ENCODE measurements at regions not wholly inside any gene's neighbourhood (a gene's known extent, or its start where the extent isn't known, plus 50 kb on each side); places are given as distances from the start of the nearest gene placed in this dataset.

DNA sequence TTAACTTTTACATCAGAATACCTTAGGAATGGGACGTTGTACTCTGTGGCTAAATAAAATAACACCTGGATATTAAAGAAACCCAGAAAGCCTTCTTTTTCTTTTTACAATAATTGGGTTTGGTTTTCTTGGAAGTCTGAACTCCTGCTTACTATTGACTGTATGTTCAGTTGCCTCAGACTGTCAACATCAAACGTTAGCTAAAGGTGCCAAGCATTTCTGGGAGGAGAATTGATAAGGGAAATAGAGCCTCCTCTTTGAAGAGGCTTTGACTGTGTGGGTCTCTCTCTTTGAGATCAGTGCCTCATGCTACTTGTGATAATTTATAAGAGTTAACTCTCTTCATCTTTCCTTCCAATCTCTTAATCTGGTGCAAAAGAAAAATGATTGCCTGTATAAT lies 224.7 kb upstream of the BMPER start:
- H3K4me3 ChIP-seq (ENCODE audit: low read depth in 1 of 2, low read length in 2 of 2), result no peak overlapping the region
- H3K36me3 ChIP-seq (ENCODE audit: control insufficient read depth in 2 of 2, insufficient read depth in 2 of 2, low read length in 1 of 2), result no peaks in the 10 kb centered on the region
- no peaks in the 10 kb centered on the region for H3K27me3 ChIP-seq (ENCODE audit: control insufficient read depth in 1 of 2, insufficient read depth in 2 of 2, low read length in 2 of 2)
- H3K4me1 ChIP-seq (ENCODE audit: control insufficient read depth in 2 of 2, insufficient read depth in 2 of 2, low read length in 1 of 2), result no peaks in the 10 kb centered on the region
- 72 to 87% methylated on average over 2 of the region's 2 CpGs for WGBS, 2 donors
- no peak overlapping the region for H3K27ac ChIP-seq (ENCODE audit: low read depth in 2 of 2, low read length in 1 of 2)
- H3K9me3 ChIP-seq (ENCODE audit: control insufficient read depth in 2 of 2, insufficient read depth in 1 of 2, low read depth in 1 of 2, low read length in 1 of 2), result no peaks in the 10 kb centered on the region

DNA sequence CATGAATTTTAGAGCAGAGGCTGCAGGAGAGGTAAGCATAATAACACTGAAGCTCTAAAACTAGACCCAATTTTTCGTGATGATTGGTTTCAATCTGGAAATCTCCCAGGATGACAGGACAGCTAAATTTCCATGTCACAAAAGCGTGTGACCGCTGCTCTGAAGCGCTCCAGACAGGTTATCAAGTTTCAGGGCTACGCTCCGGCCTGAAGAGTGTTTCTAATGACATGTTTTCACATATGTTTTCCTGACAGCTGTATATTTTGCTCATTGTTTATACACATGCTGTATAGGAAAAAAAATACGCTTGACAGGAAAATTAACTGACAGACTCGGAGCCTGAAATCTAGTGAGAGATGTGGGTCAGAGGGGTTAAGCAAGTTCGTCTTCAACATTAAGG lies 219.8 kb upstream of the BMPER start:
- no peaks in the 10 kb centered on the region for H3K36me3 ChIP-seq (ENCODE audit: control insufficient read depth in 2 of 2, insufficient read depth in 2 of 2, low read length in 1 of 2)
- WGBS, 2 donors, result 92 to 97% methylated on average over 9 of the region's 9 CpGs
- H3K27ac ChIP-seq (ENCODE audit: low read depth in 2 of 2, low read length in 1 of 2), result no peak overlapping the region
- H3K4me1 ChIP-seq (ENCODE audit: control insufficient read depth in 2 of 2, insufficient read depth in 2 of 2, low read length in 1 of 2), result no peaks in the 10 kb centered on the region
- no peaks in the 10 kb centered on the region for H3K27me3 ChIP-seq (ENCODE audit: control insufficient read depth in 1 of 2, insufficient read depth in 2 of 2, low read length in 2 of 2)
- H3K4me3 ChIP-seq (ENCODE audit: low read depth in 1 of 2, low read length in 2 of 2), result no peak overlapping the region
- H3K9me3 ChIP-seq (ENCODE audit: control insufficient read depth in 2 of 2, insufficient read depth in 1 of 2, low read depth in 1 of 2, low read length in 1 of 2), result no peaks in the 10 kb centered on the region

DNA sequence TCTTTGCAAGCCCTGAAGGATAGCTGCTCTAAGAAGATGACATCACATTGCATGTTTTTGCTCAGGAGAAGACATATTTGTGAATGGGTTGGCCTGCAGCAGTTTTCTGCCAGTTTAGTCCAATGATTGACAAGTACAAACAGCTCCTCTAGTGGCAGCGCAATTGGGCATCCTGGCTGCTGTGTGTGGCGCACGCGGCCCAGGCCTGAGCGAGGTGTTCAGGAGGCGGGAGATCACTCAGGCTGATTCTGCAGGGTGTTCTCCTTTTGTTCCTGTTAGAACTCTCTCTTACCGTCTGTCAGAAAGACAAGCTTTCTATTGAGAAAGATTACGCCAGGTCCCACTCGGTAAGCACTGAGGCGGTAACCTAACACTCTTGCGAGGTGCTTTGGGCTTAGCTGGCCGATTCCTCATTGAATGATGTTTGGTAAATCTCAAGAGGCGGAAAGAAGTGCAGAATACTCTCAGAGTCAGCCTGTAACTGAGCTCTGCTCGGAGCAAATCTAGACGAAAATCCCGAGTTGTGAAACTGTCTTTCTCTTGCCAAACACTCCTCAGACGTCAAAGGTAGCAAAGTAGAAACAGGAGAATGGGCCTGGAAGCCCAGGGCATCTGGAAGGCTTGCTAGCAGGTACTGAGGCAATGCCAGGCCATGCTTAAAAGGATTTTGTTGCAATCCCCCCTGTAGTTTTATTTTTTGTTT lies 219.2 kb upstream of the BMPER start:
- Histone ChIP-seq H3K27ac (ENCODE audit: low read depth in 2 of 2, low read length in 1 of 2) (no peak overlapping the region), H3K4me1 (ENCODE audit: control insufficient read depth in 2 of 2, insufficient read depth in 2 of 2, low read length in 1 of 2) (no peaks in the 10 kb centered on the region), H3K9me3 (ENCODE audit: control insufficient read depth in 2 of 2, insufficient read depth in 1 of 2, low read depth in 1 of 2, low read length in 1 of 2) (no peaks in the 10 kb centered on the region), H3K27me3 (ENCODE audit: control insufficient read depth in 1 of 2, insufficient read depth in 2 of 2, low read length in 2 of 2) (no peaks in the 10 kb centered on the region), H3K36me3 (ENCODE audit: control insufficient read depth in 2 of 2, insufficient read depth in 2 of 2, low read length in 1 of 2) (no peaks in the 10 kb centered on the region), H3K4me3 (ENCODE audit: low read depth in 1 of 2, low read length in 2 of 2) (no peak overlapping the region)
- WGBS, 2 donors, result 84 to 87% methylated on average over 17 of the region's 17 CpGs

DNA sequence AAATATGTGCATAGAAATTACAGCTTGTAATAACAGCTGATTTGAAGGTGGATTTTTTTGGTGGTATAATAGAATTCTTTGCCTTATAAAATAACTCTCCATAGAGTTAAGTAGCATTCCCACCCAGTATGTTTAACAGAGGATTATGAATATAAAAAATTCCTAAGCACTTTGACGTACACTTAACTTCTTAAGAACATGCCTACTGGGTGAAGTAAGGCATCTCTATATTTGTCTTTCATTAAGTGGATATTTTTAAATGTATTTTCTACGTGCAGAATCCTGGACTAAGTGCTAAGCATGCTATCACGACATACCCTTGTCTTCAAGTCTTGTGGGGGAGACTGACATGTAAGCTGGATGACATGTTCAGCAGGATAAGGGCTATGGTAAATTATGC lies 217.7 kb upstream of the BMPER start:
- no peak overlapping the region for H3K27ac ChIP-seq (ENCODE audit: low read depth in 2 of 2, low read length in 1 of 2)
- 80% methylated on average over 3 of the region's 3 CpGs for WGBS, 2 donors
- H3K27me3 ChIP-seq (ENCODE audit: control insufficient read depth in 1 of 2, insufficient read depth in 2 of 2, low read length in 2 of 2), result no peaks in the 10 kb centered on the region
- no peaks in the 10 kb centered on the region for H3K36me3 ChIP-seq (ENCODE audit: control insufficient read depth in 2 of 2, insufficient read depth in 2 of 2, low read length in 1 of 2)
- no peaks in the 10 kb centered on the region for H3K4me1 ChIP-seq (ENCODE audit: control insufficient read depth in 2 of 2, insufficient read depth in 2 of 2, low read length in 1 of 2)
- no peak overlapping the region for H3K4me3 ChIP-seq (ENCODE audit: low read depth in 1 of 2, low read length in 2 of 2)
- H3K9me3 ChIP-seq (ENCODE audit: control insufficient read depth in 2 of 2, insufficient read depth in 1 of 2, low read depth in 1 of 2, low read length in 1 of 2), result no peaks in the 10 kb centered on the region

GRCh38 chr7:33691180-33691579 lies 214.2 kb upstream of the BMPER start:
- no peaks in the 10 kb centered on the region for H3K27me3 ChIP-seq (ENCODE audit: control insufficient read depth in 1 of 2, insufficient read depth in 2 of 2, low read length in 2 of 2)
- H3K27ac ChIP-seq (ENCODE audit: low read depth in 2 of 2, low read length in 1 of 2), result no peak overlapping the region
- H3K36me3 ChIP-seq (ENCODE audit: control insufficient read depth in 2 of 2, insufficient read depth in 2 of 2, low read length in 1 of 2), result no peaks in the 10 kb centered on the region
- H3K4me1 ChIP-seq (ENCODE audit: control insufficient read depth in 2 of 2, insufficient read depth in 2 of 2, low read length in 1 of 2), result no peaks in the 10 kb centered on the region
- H3K4me3 ChIP-seq (ENCODE audit: low read depth in 1 of 2, low read length in 2 of 2), result no peak overlapping the region
- no peaks in the 10 kb centered on the region for H3K9me3 ChIP-seq (ENCODE audit: control insufficient read depth in 2 of 2, insufficient read depth in 1 of 2, low read depth in 1 of 2, low read length in 1 of 2)

- Histone ChIP-seq H3K36me3 (ENCODE audit: control insufficient read depth in 2 of 2, insufficient read depth in 2 of 2, low read length in 1 of 2) (no peaks in the 10 kb centered on the region), H3K27me3 (ENCODE audit: control insufficient read depth in 1 of 2, insufficient read depth in 2 of 2, low read length in 2 of 2) (no peaks in the 10 kb centered on the region), H3K4me1 (ENCODE audit: control insufficient read depth in 2 of 2, insufficient read depth in 2 of 2, low read length in 1 of 2) (no peaks in the 10 kb centered on the region), H3K9me3 (ENCODE audit: control insufficient read depth in 2 of 2, insufficient read depth in 1 of 2, low read depth in 1 of 2, low read length in 1 of 2) (no peaks in the 10 kb centered on the region), H3K27ac (ENCODE audit: low read depth in 2 of 2, low read length in 1 of 2) (no peak overlapping the region), H3K4me3 (ENCODE audit: low read depth in 1 of 2, low read length in 2 of 2) (no peak overlapping the region)
- 36 to 61% methylated on average over 4 of the region's 4 CpGs for WGBS, 2 donors
These were observed 212.4 kb upstream of the BMPER start for GRCh38 chr7:33692956-33693355.

DNA sequence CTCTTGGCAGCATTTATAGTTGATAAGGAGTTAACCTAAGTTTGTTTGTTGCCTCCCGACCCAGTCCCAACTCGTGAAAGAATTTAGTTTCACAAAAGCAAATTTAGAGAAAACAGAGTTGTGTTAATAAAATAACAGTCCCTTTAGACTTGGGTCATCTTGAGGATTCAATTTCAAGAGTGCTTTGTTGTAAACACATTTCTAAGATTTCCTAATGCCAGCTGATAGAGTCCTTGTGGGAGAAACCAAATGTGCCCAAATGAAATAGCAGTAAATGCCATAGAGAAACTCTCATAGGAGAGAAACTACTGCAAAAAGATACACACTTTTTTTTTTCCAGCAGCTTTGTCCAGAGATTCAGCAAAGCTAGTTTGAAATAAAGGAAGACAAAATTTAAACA lies 211.3 kb upstream of the BMPER start:
- H3K4me1 ChIP-seq (ENCODE audit: control insufficient read depth in 2 of 2, insufficient read depth in 2 of 2, low read length in 1 of 2), result no peaks in the 10 kb centered on the region
- H3K4me3 ChIP-seq (ENCODE audit: low read depth in 1 of 2, low read length in 2 of 2), result no peak overlapping the region
- H3K9me3 ChIP-seq (ENCODE audit: control insufficient read depth in 2 of 2, insufficient read depth in 1 of 2, low read depth in 1 of 2, low read length in 1 of 2), result no peaks in the 10 kb centered on the region
- no peaks in the 10 kb centered on the region for H3K27me3 ChIP-seq (ENCODE audit: control insufficient read depth in 1 of 2, insufficient read depth in 2 of 2, low read length in 2 of 2)
- no peaks in the 10 kb centered on the region for H3K36me3 ChIP-seq (ENCODE audit: control insufficient read depth in 2 of 2, insufficient read depth in 2 of 2, low read length in 1 of 2)
- WGBS, 2 donors, result 53 to 66% methylated on average over 2 of the region's 2 CpGs
- no peak overlapping the region for H3K27ac ChIP-seq (ENCODE audit: low read depth in 2 of 2, low read length in 1 of 2)

DNA sequence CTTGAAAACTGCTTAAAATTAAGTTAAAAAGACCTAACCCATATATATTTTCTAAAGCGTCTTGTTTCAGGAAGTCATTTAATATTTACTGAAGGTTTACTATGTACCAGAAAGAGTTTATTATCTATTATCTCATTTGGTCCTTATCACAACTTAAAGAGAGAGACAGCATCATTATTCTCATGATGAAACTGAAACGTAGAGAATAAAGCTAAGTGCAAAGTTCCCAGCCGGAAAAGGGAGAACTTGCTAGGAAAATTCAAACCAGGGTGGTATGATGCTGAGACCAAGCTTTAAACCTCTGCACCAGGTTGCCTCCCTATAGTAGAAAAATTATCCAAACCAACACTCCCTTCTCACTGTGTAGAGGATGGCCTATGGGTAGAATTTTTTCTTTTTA lies 207.7 kb upstream of the BMPER start:
- 46 to 57% methylated on average over 3 of the region's 3 CpGs for WGBS, 2 donors
- Histone ChIP-seq H3K9me3 (ENCODE audit: control insufficient read depth in 2 of 2, insufficient read depth in 1 of 2, low read depth in 1 of 2, low read length in 1 of 2) (peaks cover 0 to 5% of the 10 kb centered on the region in 2 donors), H3K27me3 (ENCODE audit: control insufficient read depth in 1 of 2, insufficient read depth in 2 of 2, low read length in 2 of 2) (no peaks in the 10 kb centered on the region), H3K36me3 (ENCODE audit: control insufficient read depth in 2 of 2, insufficient read depth in 2 of 2, low read length in 1 of 2) (no peaks in the 10 kb centered on the region), H3K4me3 (ENCODE audit: low read depth in 1 of 2, low read length in 2 of 2) (no peak overlapping the region), H3K27ac (ENCODE audit: low read depth in 2 of 2, low read length in 1 of 2) (no peak overlapping the region), H3K4me1 (ENCODE audit: control insufficient read depth in 2 of 2, insufficient read depth in 2 of 2, low read length in 1 of 2) (no peaks in the 10 kb centered on the region)

- Histone ChIP-seq H3K27ac (ENCODE audit: low read depth in 2 of 2, low read length in 1 of 2) (no peak overlapping the region), H3K4me1 (ENCODE audit: control insufficient read depth in 2 of 2, insufficient read depth in 2 of 2, low read length in 1 of 2) (no peaks in the 10 kb centered on the region), H3K36me3 (ENCODE audit: control insufficient read depth in 2 of 2, insufficient read depth in 2 of 2, low read length in 1 of 2) (no peaks in the 10 kb centered on the region), H3K27me3 (ENCODE audit: control insufficient read depth in 1 of 2, insufficient read depth in 2 of 2, low read length in 2 of 2) (no peaks in the 10 kb centered on the region), H3K9me3 (ENCODE audit: control insufficient read depth in 2 of 2, insufficient read depth in 1 of 2, low read depth in 1 of 2, low read length in 1 of 2) (peaks cover 0 to 5% of the 10 kb centered on the region in 2 donors), H3K4me3 (ENCODE audit: low read depth in 1 of 2, low read length in 2 of 2) (no peak overlapping the region)
- 58 to 67% methylated on average over 7 of the region's 7 CpGs for WGBS, 2 donors
These were observed 207.3 kb upstream of the BMPER start for GRCh38 chr7:33698041-33698440.

- H3K4me1 ChIP-seq (ENCODE audit: control insufficient read depth in 2 of 2, insufficient read depth in 2 of 2, low read length in 1 of 2), result no peaks in the 10 kb centered on the region
- H3K27me3 ChIP-seq (ENCODE audit: control insufficient read depth in 1 of 2, insufficient read depth in 2 of 2, low read length in 2 of 2), result no peaks in the 10 kb centered on the region
- peaks cover 0 to 5% of the 10 kb centered on the region in 2 donors for H3K9me3 ChIP-seq (ENCODE audit: control insufficient read depth in 2 of 2, insufficient read depth in 1 of 2, low read depth in 1 of 2, low read length in 1 of 2)
- H3K27ac ChIP-seq (ENCODE audit: low read depth in 2 of 2, low read length in 1 of 2), result no peak overlapping the region
- WGBS, 2 donors, result 68 to 77% methylated on average over 6 of the region's 6 CpGs
- no peak overlapping the region for H3K4me3 ChIP-seq (ENCODE audit: low read depth in 1 of 2, low read length in 2 of 2)
- no peaks in the 10 kb centered on the region for H3K36me3 ChIP-seq (ENCODE audit: control insufficient read depth in 2 of 2, insufficient read depth in 2 of 2, low read length in 1 of 2)
These were observed 206.6 kb upstream of the BMPER start for GRCh38 chr7:33698692-33699128.
